ENCODE measurements at regions not wholly inside any gene's neighbourhood (a gene's known extent, or its start where the extent isn't known, plus 50 kb on each side); places are given as distances from the start of the nearest gene placed in this dataset.

DNA sequence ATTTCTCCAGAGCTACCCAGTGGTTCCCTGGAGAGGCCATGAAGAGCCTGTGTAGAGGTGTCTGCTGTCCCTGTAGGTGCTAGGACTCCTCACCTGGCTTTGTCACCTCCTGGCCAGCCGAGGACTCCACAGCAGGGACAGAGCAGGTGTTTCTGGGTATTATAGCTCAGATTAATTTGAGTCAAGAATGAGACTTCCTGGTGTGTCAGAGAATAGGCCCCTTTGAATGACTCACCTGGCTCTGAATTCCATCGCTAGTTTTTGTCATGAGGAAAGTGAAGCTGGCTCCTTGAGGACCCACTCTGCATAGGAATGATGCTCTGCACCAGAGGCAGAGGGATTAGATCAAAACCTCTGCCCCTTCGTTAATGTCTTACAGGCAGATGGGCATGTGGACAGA is 167.5 kb upstream of the TOPAZ1 start:
- H3K4me3 ChIP-seq (replicated peaks in 1 of 4; ENCODE audit: control extremely low read depth in 1 of 4, insufficient read depth in 1 of 4, low read depth in 3 of 4, low read length in 4 of 4): no peak overlapping the region
- H3K4me1 ChIP-seq (ENCODE audit: control insufficient read depth, extremely low read depth, insufficient read depth, low read length): peaks cover 3% of the 10 kb centered on the region
- H2AFZ ChIP-seq (ENCODE audit: low read length): no peak overlapping the region
- H3K27me3 ChIP-seq (ENCODE audit: control insufficient read depth, insufficient read depth, low read length): no peaks in the 10 kb centered on the region
- no peaks in the 10 kb centered on the region for H3K9me3 ChIP-seq (ENCODE audit: control insufficient read depth, insufficient read depth, low read depth, low read length)
- H4K20me1 ChIP-seq (ENCODE audit: control insufficient read depth, extremely low read depth, insufficient read depth, low read length): no peaks in the 10 kb centered on the region
- H3K4me2 ChIP-seq (ENCODE audit: extremely low read depth, insufficient read depth, low read length): no peak overlapping the region
- H3K79me2 ChIP-seq (ENCODE audit: control insufficient read depth, insufficient read depth, low read length): peaks cover 5% of the 10 kb centered on the region
- no peak overlapping the region for H3K9ac ChIP-seq (ENCODE audit: insufficient read depth, low read length)
- TF ChIP-seq EZH2 (IDR thresholded peaks at IDR 0.05; ENCODE audit: low read length, missing control alignments): no peak
- TF ChIP-seq, protein P1, sequence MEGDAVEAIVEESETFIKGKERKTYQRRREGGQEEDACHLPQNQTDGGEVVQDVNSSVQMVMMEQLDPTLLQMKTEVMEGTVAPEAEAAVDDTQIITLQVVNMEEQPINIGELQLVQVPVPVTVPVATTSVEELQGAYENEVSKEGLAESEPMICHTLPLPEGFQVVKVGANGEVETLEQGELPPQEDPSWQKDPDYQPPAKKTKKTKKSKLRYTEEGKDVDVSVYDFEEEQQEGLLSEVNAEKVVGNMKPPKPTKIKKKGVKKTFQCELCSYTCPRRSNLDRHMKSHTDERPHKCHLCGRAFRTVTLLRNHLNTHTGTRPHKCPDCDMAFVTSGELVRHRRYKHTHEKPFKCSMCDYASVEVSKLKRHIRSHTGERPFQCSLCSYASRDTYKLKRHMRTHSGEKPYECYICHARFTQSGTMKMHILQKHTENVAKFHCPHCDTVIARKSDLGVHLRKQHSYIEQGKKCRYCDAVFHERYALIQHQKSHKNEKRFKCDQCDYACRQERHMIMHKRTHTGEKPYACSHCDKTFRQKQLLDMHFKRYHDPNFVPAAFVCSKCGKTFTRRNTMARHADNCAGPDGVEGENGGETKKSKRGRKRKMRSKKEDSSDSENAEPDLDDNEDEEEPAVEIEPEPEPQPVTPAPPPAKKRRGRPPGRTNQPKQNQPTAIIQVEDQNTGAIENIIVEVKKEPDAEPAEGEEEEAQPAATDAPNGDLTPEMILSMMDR (conservative IDR thresholded peaks at IDR 0.05 in 1 of 2, IDR thresholded peaks at IDR 0.05 in 1 of 2; ENCODE audit: low read depth in 1 of 2, low read length in 2 of 2): no peak
- no peak for DNase-seq (ENCODE audit: low read depth in 2 of 2)
- no peaks in the 10 kb centered on the region for H3K36me3 ChIP-seq (ENCODE audit: control insufficient read depth, insufficient read depth, low read length)
- no peak overlapping the region for H3K27ac ChIP-seq (ENCODE audit: insufficient read depth, low read length)

GRCh38 chr3:44076221-44076829 is 165.4 kb upstream of the TOPAZ1 start:
- DNase-seq (ENCODE audit: low read depth in 2 of 2): no peak

DNA sequence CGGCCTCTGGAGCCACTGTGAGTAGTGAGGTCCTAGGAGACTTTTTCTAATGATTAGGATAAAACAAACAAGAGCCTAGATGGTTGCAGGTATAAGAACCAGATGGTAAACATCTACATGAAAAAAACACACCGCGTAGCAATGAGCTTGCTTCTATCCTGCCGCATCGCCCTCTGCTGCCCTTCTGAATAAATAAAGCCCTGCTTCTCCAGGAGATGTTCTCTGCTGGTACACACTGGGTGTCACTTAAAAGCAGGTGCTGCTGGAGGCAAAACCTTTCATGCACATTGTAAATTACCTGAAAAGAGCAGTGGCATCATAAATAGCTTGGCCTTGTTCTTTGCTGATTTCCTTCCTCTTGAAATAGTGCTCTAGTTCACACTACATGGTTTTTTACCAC is 164.4 kb upstream of the TOPAZ1 start:
- Histone ChIP-seq H3K27ac (ENCODE audit: insufficient read depth, low read length) (no peak overlapping the region), H2AFZ (ENCODE audit: low read length) (no peak overlapping the region), H3K9ac (ENCODE audit: insufficient read depth, low read length) (no peak overlapping the region), H3K79me2 (ENCODE audit: control insufficient read depth, insufficient read depth, low read length) (peaks cover 3% of the 10 kb centered on the region), H3K4me2 (ENCODE audit: extremely low read depth, insufficient read depth, low read length) (no peak overlapping the region), H3K36me3 (ENCODE audit: control insufficient read depth, insufficient read depth, low read length) (no peaks in the 10 kb centered on the region), H3K4me3 (replicated peaks in 1 of 4; ENCODE audit: control extremely low read depth in 1 of 4, insufficient read depth in 1 of 4, low read depth in 3 of 4, low read length in 4 of 4) (no peak overlapping the region), H3K4me1 (ENCODE audit: control insufficient read depth, extremely low read depth, insufficient read depth, low read length) (peaks cover 3% of the 10 kb centered on the region), H3K27me3 (ENCODE audit: control insufficient read depth, insufficient read depth, low read length) (no peaks in the 10 kb centered on the region), H4K20me1 (ENCODE audit: control insufficient read depth, extremely low read depth, insufficient read depth, low read length) (no peaks in the 10 kb centered on the region), H3K9me3 (ENCODE audit: control insufficient read depth, insufficient read depth, low read depth, low read length) (no peaks in the 10 kb centered on the region)
- TF ChIP-seq EZH2 (IDR thresholded peaks at IDR 0.05; ENCODE audit: low read length, missing control alignments): no peak
- TF ChIP-seq, protein P1 (conservative IDR thresholded peaks at IDR 0.05 in 1 of 2, IDR thresholded peaks at IDR 0.05 in 1 of 2; ENCODE audit: low read depth in 1 of 2, low read length in 2 of 2): peak in 1 of 2 donors; percentile 22
- DNase-seq (ENCODE audit: low read depth in 2 of 2): no peak

More at GRCh38 chr3:44076221-44076829, 165.4 kb upstream of the TOPAZ1 start:
- no peaks in the 10 kb centered on the region for H3K27me3 ChIP-seq (ENCODE audit: control insufficient read depth, insufficient read depth, low read length)
- H3K4me3 ChIP-seq (replicated peaks in 1 of 4; ENCODE audit: control extremely low read depth in 1 of 4, insufficient read depth in 1 of 4, low read depth in 3 of 4, low read length in 4 of 4): no peak overlapping the region
- H2AFZ ChIP-seq (ENCODE audit: low read length): no peak overlapping the region
- H3K79me2 ChIP-seq (ENCODE audit: control insufficient read depth, insufficient read depth, low read length): peaks cover 5% of the 10 kb centered on the region
- no peak overlapping the region for H3K9ac ChIP-seq (ENCODE audit: insufficient read depth, low read length)
- H3K4me2 ChIP-seq (ENCODE audit: extremely low read depth, insufficient read depth, low read length): no peak overlapping the region
- TF ChIP-seq, protein P1 (conservative IDR thresholded peaks at IDR 0.05 in 1 of 2, IDR thresholded peaks at IDR 0.05 in 1 of 2; ENCODE audit: low read depth in 1 of 2, low read length in 2 of 2): no peak
- no peak for TF ChIP-seq EZH2 (IDR thresholded peaks at IDR 0.05; ENCODE audit: low read length, missing control alignments)
- no peaks in the 10 kb centered on the region for H4K20me1 ChIP-seq (ENCODE audit: control insufficient read depth, extremely low read depth, insufficient read depth, low read length)
- no peak overlapping the region for H3K27ac ChIP-seq (ENCODE audit: insufficient read depth, low read length)
- H3K36me3 ChIP-seq (ENCODE audit: control insufficient read depth, insufficient read depth, low read length): no peaks in the 10 kb centered on the region
- peaks cover 3% of the 10 kb centered on the region for H3K4me1 ChIP-seq (ENCODE audit: control insufficient read depth, extremely low read depth, insufficient read depth, low read length)
- no peaks in the 10 kb centered on the region for H3K9me3 ChIP-seq (ENCODE audit: control insufficient read depth, insufficient read depth, low read depth, low read length)

Data from fibroblast of lung (primary cell).